Epithelial cell of esophagus (primary cell): ENCODE measurements at regions not wholly inside any gene's neighbourhood (a gene's known extent, or its start where the extent isn't known, plus 50 kb on each side); places are given as distances from the start of the nearest gene placed in this dataset.

ENCODE experiments used
- DNase-seq: peaks from one replicate; pipeline ENCODE4 v3.0.0; 2010; ENCODE audit warnings: low read depth
- H3K4me3 ChIP-seq: 2 replicates; pipeline ENCODE4 v1.5.1; 2011; ENCODE audit warnings: mild to moderate bottlenecking, low read length, control low read depth
- TF ChIP-seq, protein P1 (sequence below): IDR thresholded peaks from 2 replicates; pipeline ENCODE4 v1.5.1; 2011; ENCODE audit warnings: low read depth, mild to moderate bottlenecking, low read length, control low read depth, inconsistent platforms; ENCODE audit not compliant: insufficient read depth; ENCODE audit errors: missing control alignments

DNA sequence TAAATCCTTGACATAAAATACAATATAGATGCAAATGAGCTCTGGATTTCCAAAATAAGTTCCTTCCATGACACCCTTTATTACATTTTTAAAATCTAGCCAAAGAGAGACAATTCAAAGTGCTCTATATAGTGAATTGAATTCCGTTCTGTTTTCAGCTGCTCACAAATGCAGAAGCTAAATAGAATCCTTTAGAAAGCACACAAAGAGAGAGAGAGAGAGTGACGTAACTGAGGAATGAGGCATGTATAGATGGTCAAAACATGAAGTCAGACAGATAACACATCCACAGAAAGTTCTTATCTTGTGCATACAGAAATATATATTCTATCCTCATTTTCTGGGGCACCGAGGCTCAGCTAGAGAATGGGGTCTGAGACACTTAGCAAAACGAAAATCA lies 344.7 kb upstream of the NETO1 start:
- H3K4me3 ChIP-seq = no peak overlapping the region
- TF ChIP-seq, protein P1, sequence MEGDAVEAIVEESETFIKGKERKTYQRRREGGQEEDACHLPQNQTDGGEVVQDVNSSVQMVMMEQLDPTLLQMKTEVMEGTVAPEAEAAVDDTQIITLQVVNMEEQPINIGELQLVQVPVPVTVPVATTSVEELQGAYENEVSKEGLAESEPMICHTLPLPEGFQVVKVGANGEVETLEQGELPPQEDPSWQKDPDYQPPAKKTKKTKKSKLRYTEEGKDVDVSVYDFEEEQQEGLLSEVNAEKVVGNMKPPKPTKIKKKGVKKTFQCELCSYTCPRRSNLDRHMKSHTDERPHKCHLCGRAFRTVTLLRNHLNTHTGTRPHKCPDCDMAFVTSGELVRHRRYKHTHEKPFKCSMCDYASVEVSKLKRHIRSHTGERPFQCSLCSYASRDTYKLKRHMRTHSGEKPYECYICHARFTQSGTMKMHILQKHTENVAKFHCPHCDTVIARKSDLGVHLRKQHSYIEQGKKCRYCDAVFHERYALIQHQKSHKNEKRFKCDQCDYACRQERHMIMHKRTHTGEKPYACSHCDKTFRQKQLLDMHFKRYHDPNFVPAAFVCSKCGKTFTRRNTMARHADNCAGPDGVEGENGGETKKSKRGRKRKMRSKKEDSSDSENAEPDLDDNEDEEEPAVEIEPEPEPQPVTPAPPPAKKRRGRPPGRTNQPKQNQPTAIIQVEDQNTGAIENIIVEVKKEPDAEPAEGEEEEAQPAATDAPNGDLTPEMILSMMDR = no peak
- no peak for DNase-seq

DNA sequence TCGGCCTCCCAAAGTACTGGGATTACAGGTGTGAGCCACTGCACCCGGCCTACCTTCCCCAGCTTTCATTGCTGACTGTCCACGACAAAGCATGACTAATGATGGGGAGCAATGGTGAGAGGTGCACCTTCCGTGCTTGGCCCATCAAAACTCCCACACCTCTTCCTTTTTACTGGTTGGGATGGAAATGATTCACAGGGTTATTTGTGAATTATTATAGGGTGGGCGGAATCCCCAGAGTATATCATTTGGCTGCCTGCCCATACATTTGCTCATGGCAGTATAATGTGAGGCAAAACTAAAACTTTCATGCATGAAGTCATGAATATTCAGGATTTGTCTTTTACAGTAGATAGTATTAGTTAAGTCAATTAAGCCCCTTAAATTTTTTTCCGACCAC lies 334.2 kb upstream of the NETO1 start:
- DNase-seq = peak; percentile 66
- no peak overlapping the region for H3K4me3 ChIP-seq
- TF ChIP-seq, protein P1 = no peak

DNA sequence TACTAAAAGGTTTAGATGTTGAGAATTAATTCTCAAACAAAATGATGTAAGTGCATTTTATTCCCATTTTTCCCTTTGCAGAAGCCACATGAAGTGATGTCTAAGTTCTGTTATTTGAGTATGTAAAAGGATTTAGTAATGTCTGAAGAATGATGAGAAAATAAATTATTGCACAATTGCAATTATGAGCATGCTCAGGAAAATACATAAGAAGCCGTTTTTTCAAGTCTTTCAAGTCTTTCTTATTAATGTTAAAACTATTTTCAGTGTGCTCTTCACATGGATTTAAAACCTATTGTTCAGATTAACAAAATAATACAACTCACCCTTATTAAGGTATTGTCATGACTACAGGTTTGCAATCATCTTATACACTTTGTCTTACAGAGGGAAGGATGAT lies 331.4 kb upstream of the NETO1 start:
- DNase-seq = peak; percentile 62
- TF ChIP-seq, protein P1 = no peak
- H3K4me3 ChIP-seq = no peak overlapping the region

DNA sequence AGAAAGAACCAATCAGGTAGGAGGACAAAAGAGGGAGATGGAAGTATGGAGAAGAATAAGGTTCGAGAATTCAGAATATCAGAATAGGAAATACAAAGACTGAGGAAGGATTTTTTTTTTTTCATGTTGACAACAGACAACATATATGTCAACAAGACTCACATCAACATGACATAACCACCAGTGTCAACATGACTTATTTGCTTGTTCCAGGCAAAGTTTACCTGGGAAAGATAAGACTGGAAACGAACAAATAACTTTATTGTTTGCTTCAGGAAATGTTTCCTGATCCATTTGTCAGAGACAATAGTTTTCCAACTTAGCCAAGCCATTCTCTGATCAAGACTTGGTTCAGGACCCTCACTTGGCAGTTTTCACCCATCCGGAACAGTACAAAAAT lies 321.9 kb upstream of the NETO1 start:
- H3K4me3 ChIP-seq = no peak overlapping the region
- TF ChIP-seq, protein P1 = no peak
- DNase-seq = no peak

DNA sequence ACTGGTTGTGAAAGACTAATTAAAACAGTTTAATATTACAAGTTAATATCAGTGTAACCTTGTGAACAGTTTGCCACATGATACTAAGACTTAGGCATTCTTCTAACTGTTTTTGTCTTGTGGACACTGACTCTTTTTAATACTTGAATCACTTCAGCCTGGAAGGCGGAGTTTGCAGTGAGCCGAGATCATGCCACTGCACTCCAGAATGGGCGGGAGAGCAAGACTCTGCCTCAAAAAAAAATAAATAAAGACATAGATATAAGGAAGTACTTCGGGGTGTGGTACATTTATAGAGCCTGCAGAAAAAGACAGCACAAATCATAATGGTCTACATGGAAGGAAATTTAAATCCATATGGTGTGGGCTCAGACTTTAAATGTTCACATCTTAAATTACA lies 300.4 kb upstream of the NETO1 start:
- TF ChIP-seq, protein P1 = no peak
- no peak overlapping the region for H3K4me3 ChIP-seq

DNA sequence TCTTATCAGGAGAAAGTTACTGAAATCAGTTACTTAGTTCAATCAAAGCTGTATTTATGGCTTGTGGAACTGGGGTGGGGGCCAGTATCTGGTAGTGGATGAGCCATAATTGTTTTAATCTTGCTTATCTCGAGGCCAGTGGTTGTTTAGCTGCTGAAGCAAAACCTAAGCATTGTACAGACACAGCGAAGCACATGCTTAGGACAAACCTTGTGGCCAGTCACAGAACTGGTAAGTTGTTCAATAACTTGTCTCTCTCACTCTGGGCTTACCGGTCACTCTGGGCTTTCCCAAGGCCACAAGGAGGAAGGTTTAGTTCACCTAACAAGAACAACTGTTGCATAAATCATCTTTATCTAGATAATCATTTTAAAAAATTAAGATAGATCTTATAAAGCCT lies 296.6 kb upstream of the NETO1 start:
- TF ChIP-seq, protein P1 = no peak
- no peak for DNase-seq
- no peak overlapping the region for H3K4me3 ChIP-seq

More for the DNA sequence above, 300.4 kb upstream of the NETO1 start:
- DNase-seq = peak; percentile 27

DNA sequence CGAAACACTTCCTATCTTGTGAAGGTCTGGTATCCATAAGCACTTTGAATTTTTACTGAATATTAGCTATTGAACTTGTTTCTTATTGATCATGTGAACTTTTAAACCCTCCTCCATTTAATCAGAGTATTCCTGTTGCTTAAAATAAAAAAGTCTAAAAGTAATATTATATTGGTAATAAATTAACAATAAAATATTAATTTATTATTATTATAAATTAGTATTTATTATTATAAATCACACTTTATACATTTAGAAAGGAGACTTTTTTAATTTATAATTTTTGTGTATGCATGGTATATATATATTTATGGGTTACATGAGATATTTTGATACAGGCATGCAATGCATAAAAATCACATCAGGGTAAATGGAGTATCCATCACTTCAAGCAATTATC lies 295.4 kb upstream of the NETO1 start:
- TF ChIP-seq, protein P1 = no peak
- no peak for DNase-seq
- H3K4me3 ChIP-seq = no peak overlapping the region
